ENCODE measurements at regions not wholly inside any gene's neighbourhood (a gene's known extent, or its start where the extent isn't known, plus 50 kb on each side); places are given as distances from the start of the nearest gene placed in this dataset.
"Not testable (repeated sequence)": the region's sequence is repeated elsewhere in the genome, so short reads cannot be mapped to it uniquely, and the experiment has no call there.

DNA sequence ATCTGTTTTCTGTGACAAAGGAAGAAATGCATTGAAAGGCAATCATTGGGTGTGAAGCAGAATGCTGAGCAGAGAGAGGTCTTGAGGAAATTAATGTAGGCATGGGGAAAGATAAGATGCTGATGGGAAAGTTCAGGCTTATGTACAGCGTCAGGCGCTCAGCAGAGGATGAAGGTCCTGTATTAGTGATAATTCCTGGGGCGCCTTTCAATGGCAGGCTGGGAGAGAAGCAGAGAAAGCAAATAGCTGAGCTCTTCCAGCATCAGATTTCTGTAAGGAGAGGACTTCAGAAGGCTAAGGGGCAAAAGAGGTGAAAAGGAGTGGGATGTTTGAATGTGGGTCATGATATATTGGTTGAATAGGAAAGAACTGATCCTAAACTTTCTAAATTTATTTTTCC lies 129.8 kb downstream of the HNMT start:
- WGBS, 4 donors: 83 to 92% (median 88%) methylated on average over 3 of the region's 3 CpGs
- H3K4me1 ChIP-seq (replicated peaks in 1 of 2): no peaks in the 10 kb centered on the region
- no peaks in the 10 kb centered on the region for H3K27me3 ChIP-seq
- H3K4me3 ChIP-seq: no peak overlapping the region
- no peaks in the 10 kb centered on the region for H3K36me3 ChIP-seq (replicated peaks in 1 of 2)
- H3K9me3 ChIP-seq (replicated peaks in 1 of 3): no peaks in the 10 kb centered on the region
- no peak for DNase-seq
- intact Hi-C loops (cut with DNase I): loop anchor here in 1 of 2 donors (10.0 kb wide), 1 partner anchor 149 kb away; no protein-coding TSS in a partner anchor
- TF ChIP-seq POLR2A (IDR thresholded peaks at IDR 0.05): no peak
- H3K27ac ChIP-seq: no peak overlapping the region

DNA sequence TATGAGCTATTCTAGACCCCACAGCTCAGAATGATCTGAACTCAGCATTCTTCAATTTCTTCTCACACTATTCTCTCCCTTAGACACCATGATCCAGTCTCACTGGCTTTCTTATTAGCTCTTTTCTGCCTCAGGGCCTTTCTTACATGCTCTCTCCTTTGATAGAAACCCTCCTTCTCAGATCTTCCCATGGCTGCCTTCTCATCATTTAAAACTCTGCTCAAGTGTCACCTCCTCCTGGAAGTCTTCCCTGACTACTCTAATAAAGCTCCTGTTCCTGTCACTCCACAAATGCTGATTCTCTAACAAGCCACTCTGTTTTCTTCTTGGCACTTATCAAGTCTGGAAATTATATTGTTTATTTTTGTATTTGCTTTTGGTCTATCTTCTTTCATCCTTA lies 131.1 kb downstream of the HNMT start:
- H3K9me3 ChIP-seq (replicated peaks in 1 of 3): no peaks in the 10 kb centered on the region
- H3K36me3 ChIP-seq (replicated peaks in 1 of 2): no peaks in the 10 kb centered on the region
- H3K27ac ChIP-seq: no peak overlapping the region
- no peaks in the 10 kb centered on the region for H3K27me3 ChIP-seq
- no peak for DNase-seq
- no peak for TF ChIP-seq POLR2A (IDR thresholded peaks at IDR 0.05)
- TF ChIP-seq, protein P1, sequence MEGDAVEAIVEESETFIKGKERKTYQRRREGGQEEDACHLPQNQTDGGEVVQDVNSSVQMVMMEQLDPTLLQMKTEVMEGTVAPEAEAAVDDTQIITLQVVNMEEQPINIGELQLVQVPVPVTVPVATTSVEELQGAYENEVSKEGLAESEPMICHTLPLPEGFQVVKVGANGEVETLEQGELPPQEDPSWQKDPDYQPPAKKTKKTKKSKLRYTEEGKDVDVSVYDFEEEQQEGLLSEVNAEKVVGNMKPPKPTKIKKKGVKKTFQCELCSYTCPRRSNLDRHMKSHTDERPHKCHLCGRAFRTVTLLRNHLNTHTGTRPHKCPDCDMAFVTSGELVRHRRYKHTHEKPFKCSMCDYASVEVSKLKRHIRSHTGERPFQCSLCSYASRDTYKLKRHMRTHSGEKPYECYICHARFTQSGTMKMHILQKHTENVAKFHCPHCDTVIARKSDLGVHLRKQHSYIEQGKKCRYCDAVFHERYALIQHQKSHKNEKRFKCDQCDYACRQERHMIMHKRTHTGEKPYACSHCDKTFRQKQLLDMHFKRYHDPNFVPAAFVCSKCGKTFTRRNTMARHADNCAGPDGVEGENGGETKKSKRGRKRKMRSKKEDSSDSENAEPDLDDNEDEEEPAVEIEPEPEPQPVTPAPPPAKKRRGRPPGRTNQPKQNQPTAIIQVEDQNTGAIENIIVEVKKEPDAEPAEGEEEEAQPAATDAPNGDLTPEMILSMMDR (IDR thresholded peaks at IDR 0.05): no peak
- intact Hi-C loops (cut with DNase I): loop anchor here in 1 of 2 donors (10.0 kb wide), 1 partner anchor 151 kb away; no protein-coding TSS in a partner anchor
- no peak overlapping the region for H3K4me3 ChIP-seq
- no peaks in the 10 kb centered on the region for H3K4me1 ChIP-seq (replicated peaks in 1 of 2)

DNA sequence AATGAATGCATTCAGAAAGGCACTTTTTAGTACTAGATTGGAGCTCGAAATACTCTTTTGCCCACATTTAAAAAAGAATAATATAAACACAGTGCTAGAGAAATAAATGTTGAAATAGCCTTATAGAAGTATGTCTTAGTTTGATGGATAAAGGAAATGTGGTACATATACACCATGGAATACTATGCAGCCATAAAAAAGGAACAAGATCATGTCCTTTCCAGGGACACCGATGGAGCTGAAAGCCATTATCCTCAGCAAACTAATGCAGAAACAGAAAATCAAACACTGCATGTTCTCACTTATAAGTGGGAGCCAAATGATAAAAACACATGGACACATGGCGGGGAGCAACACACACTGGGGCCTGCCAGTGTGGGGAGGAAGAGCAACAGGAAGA lies 135.0 kb downstream of the HNMT start:
- H3K27me3 ChIP-seq; H3K36me3 ChIP-seq (replicated peaks in 1 of 2); H3K4me1 ChIP-seq (replicated peaks in 1 of 2); DNase-seq; H3K9me3 ChIP-seq (replicated peaks in 1 of 3); H3K27ac ChIP-seq; H3K4me3 ChIP-seq: not testable (repeated sequence)
- WGBS, 4 donors: 96 to 97% (median 97%) methylated on average over 3 of the region's 3 CpGs
- intact Hi-C loops (cut with DNase I): loop anchor here in 1 of 2 donors (10.0 kb wide), 1 partner anchor 154 kb away; no protein-coding TSS in a partner anchor

DNA sequence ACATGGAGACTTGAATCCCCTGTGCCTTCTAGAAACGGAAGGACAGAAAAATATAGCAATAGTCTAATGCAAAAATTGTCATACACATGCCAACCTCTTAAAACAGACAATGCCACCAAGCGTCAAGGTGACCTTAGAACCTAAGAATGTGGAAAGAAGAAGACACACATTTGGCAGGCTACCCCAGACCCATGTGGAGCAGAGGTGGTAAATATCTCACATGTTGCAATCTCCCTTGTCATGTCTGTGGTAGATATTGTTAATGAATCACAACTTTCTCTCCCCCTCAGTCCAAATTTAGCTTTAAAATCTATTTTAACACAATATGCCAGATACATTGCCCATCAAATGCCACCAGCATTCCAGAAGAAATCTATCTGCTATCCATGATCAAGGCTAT lies 137.4 kb downstream of the HNMT start:
- H3K27me3 ChIP-seq: no peaks in the 10 kb centered on the region
- no peaks in the 10 kb centered on the region for H3K4me1 ChIP-seq (replicated peaks in 1 of 2)
- no peaks in the 10 kb centered on the region for H3K36me3 ChIP-seq (replicated peaks in 1 of 2)
- H3K27ac ChIP-seq: no peak overlapping the region
- DNase-seq: no peak
- intact Hi-C loops (cut with DNase I): no loop called here
- TF ChIP-seq, protein P1 (IDR thresholded peaks at IDR 0.05): no peak
- no peak for TF ChIP-seq POLR2A (IDR thresholded peaks at IDR 0.05)
- no peak overlapping the region for H3K4me3 ChIP-seq
- 79 to 89% (median 85%) methylated on average over 2 of the region's 2 CpGs for whole genome bisulfite sequencing, 4 donors
- H3K9me3 ChIP-seq (replicated peaks in 1 of 3): no peaks in the 10 kb centered on the region

DNA sequence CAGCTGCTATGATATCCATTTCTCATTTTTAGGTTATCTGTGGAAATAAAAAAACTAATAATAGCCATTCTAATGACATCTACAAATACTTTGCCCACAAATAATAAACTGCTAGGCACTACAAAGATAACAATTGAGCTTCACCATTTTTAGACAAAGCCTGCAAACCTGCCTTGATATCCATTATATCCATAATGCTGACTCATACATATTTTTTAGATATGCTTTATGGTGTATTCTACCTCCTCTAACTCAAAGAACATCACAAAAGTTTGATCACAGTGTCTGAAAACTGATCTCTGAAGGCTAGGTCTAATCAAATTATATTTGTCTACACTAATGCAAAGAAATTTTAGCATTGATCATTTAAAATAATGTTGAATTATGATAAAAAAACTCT lies 138.4 kb downstream of the HNMT start:
- no peaks in the 10 kb centered on the region for H3K27me3 ChIP-seq
- no peaks in the 10 kb centered on the region for H3K9me3 ChIP-seq (replicated peaks in 1 of 3)
- TF ChIP-seq POLR2A (IDR thresholded peaks at IDR 0.05): no peak
- TF ChIP-seq, protein P1 (IDR thresholded peaks at IDR 0.05): no peak
- no peak for DNase-seq
- H3K4me1 ChIP-seq (replicated peaks in 1 of 2): no peaks in the 10 kb centered on the region
- no peaks in the 10 kb centered on the region for H3K36me3 ChIP-seq (replicated peaks in 1 of 2)
- intact Hi-C loops (cut with DNase I): no loop called here
- no peak overlapping the region for H3K27ac ChIP-seq
- H3K4me3 ChIP-seq: no peak overlapping the region

Data from adrenal gland (tissue), 9 donors.